ENCODE measurements at regions not wholly inside any gene's neighbourhood (a gene's known extent, or its start where the extent isn't known, plus 50 kb on each side); places are given as distances from the start of the nearest gene placed in this dataset.

DNA sequence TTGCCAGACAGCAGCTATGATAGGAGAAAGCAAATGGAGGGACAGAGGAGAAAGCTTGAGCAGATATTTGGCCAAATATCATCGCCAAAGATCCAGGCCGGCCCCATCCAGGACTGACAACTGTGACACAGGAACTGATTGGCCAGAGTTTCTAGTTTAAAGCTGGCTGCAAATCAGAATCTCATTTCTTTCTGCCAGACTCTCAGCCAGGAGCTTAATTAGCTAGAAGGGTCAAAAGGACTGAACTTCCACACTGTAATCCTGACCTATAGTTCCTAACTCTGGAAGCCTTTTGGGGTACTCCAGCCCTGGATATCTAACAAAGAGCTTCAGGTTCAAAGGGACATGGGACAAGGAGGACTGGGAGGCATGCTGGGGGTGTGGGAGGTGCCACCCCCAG, 106.7 kb upstream of the GNG12 start (continued):
- TF ChIP-seq, protein P1, sequence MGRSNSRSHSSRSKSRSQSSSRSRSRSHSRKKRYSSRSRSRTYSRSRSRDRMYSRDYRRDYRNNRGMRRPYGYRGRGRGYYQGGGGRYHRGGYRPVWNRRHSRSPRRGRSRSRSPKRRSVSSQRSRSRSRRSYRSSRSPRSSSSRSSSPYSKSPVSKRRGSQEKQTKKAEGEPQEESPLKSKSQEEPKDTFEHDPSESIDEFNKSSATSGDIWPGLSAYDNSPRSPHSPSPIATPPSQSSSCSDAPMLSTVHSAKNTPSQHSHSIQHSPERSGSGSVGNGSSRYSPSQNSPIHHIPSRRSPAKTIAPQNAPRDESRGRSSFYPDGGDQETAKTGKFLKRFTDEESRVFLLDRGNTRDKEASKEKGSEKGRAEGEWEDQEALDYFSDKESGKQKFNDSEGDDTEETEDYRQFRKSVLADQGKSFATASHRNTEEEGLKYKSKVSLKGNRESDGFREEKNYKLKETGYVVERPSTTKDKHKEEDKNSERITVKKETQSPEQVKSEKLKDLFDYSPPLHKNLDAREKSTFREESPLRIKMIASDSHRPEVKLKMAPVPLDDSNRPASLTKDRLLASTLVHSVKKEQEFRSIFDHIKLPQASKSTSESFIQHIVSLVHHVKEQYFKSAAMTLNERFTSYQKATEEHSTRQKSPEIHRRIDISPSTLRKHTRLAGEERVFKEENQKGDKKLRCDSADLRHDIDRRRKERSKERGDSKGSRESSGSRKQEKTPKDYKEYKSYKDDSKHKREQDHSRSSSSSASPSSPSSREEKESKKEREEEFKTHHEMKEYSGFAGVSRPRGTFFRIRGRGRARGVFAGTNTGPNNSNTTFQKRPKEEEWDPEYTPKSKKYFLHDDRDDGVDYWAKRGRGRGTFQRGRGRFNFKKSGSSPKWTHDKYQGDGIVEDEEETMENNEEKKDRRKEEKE (IDR thresholded peaks at IDR 0.05), result no peak
- TF ChIP-seq ZNF496 (CRISPR knock-in tag; IDR thresholded peaks at IDR 0.05; ENCODE audit: insufficient replicate concordance) (no peak), SNAI1 (CRISPR knock-in tag; IDR thresholded peaks at IDR 0.05; ENCODE audit: borderline replicate concordance) (no peak), POLR2A (IDR thresholded peaks at IDR 0.05; ENCODE audit: insufficient read depth in 1 of 2, low read depth in 2 of 2, low read length in 2 of 2) (no peak), MEF2D (CRISPR knock-in tag; IDR thresholded peaks at IDR 0.05) (no peak), THAP11 (CRISPR knock-in tag; IDR thresholded peaks at IDR 0.05) (no peak), IKZF1 (IDR thresholded peaks at IDR 0.05) (no peak)
- TF ChIP-seq, protein P2, sequence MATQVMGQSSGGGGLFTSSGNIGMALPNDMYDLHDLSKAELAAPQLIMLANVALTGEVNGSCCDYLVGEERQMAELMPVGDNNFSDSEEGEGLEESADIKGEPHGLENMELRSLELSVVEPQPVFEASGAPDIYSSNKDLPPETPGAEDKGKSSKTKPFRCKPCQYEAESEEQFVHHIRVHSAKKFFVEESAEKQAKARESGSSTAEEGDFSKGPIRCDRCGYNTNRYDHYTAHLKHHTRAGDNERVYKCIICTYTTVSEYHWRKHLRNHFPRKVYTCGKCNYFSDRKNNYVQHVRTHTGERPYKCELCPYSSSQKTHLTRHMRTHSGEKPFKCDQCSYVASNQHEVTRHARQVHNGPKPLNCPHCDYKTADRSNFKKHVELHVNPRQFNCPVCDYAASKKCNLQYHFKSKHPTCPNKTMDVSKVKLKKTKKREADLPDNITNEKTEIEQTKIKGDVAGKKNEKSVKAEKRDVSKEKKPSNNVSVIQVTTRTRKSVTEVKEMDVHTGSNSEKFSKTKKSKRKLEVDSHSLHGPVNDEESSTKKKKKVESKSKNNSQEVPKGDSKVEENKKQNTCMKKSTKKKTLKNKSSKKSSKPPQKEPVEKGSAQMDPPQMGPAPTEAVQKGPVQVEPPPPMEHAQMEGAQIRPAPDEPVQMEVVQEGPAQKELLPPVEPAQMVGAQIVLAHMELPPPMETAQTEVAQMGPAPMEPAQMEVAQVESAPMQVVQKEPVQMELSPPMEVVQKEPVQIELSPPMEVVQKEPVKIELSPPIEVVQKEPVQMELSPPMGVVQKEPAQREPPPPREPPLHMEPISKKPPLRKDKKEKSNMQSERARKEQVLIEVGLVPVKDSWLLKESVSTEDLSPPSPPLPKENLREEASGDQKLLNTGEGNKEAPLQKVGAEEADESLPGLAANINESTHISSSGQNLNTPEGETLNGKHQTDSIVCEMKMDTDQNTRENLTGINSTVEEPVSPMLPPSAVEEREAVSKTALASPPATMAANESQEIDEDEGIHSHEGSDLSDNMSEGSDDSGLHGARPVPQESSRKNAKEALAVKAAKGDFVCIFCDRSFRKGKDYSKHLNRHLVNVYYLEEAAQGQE (IDR thresholded peaks at IDR 0.05; ENCODE audit: borderline replicate concordance in 1 of 2, low read depth in 1 of 2, low read length in 2 of 2), result no peak
- TF ChIP-seq, protein P3, sequence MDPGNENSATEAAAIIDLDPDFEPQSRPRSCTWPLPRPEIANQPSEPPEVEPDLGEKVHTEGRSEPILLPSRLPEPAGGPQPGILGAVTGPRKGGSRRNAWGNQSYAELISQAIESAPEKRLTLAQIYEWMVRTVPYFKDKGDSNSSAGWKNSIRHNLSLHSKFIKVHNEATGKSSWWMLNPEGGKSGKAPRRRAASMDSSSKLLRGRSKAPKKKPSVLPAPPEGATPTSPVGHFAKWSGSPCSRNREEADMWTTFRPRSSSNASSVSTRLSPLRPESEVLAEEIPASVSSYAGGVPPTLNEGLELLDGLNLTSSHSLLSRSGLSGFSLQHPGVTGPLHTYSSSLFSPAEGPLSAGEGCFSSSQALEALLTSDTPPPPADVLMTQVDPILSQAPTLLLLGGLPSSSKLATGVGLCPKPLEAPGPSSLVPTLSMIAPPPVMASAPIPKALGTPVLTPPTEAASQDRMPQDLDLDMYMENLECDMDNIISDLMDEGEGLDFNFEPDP (CRISPR knock-in tag; conservative IDR thresholded peaks at IDR 0.05), result no peak
- TF ChIP-seq, protein P4, sequence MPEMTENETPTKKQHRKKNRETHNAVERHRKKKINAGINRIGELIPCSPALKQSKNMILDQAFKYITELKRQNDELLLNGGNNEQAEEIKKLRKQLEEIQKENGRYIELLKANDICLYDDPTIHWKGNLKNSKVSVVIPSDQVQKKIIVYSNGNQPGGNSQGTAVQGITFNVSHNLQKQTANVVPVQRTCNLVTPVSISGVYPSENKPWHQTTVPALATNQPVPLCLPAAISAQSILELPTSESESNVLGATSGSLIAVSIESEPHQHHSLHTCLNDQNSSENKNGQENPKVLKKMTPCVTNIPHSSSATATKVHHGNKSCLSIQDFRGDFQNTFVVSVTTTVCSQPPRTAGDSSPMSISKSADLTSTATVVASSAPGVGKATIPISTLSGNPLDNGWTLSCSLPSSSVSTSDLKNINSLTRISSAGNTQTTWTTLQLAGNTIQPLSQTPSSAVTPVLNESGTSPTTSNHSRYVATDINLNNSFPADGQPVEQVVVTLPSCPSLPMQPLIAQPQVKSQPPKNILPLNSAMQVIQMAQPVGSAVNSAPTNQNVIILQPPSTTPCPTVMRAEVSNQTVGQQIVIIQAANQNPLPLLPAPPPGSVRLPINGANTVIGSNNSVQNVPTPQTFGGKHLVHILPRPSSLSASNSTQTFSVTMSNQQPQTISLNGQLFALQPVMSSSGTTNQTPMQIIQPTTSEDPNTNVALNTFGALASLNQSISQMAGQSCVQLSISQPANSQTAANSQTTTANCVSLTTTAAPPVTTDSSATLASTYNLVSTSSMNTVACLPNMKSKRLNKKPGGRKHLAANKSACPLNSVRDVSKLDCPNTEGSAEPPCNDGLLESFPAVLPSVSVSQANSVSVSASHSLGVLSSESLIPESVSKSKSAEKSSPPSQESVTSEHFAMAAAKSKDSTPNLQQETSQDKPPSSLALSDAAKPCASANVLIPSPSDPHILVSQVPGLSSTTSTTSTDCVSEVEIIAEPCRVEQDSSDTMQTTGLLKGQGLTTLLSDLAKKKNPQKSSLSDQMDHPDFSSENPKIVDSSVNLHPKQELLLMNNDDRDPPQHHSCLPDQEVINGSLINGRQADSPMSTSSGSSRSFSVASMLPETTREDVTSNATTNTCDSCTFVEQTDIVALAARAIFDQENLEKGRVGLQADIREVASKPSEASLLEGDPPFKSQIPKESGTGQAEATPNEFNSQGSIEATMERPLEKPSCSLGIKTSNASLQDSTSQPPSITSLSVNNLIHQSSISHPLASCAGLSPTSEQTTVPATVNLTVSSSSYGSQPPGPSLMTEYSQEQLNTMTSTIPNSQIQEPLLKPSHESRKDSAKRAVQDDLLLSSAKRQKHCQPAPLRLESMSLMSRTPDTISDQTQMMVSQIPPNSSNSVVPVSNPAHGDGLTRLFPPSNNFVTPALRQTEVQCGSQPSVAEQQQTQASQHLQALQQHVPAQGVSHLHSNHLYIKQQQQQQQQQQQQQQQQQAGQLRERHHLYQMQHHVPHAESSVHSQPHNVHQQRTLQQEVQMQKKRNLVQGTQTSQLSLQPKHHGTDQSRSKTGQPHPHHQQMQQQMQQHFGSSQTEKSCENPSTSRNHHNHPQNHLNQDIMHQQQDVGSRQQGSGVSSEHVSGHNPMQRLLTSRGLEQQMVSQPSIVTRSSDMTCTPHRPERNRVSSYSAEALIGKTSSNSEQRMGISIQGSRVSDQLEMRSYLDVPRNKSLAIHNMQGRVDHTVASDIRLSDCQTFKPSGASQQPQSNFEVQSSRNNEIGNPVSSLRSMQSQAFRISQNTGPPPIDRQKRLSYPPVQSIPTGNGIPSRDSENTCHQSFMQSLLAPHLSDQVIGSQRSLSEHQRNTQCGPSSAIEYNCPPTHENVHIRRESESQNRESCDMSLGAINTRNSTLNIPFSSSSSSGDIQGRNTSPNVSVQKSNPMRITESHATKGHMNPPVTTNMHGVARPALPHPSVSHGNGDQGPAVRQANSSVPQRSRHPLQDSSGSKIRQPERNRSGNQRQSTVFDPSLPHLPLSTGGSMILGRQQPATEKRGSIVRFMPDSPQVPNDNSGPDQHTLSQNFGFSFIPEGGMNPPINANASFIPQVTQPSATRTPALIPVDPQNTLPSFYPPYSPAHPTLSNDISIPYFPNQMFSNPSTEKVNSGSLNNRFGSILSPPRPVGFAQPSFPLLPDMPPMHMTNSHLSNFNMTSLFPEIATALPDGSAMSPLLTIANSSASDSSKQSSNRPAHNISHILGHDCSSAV (CRISPR knock-in tag; IDR thresholded peaks at IDR 0.05; ENCODE audit: borderline replicate concordance), result no peak
- TF ChIP-seq, protein P5, sequence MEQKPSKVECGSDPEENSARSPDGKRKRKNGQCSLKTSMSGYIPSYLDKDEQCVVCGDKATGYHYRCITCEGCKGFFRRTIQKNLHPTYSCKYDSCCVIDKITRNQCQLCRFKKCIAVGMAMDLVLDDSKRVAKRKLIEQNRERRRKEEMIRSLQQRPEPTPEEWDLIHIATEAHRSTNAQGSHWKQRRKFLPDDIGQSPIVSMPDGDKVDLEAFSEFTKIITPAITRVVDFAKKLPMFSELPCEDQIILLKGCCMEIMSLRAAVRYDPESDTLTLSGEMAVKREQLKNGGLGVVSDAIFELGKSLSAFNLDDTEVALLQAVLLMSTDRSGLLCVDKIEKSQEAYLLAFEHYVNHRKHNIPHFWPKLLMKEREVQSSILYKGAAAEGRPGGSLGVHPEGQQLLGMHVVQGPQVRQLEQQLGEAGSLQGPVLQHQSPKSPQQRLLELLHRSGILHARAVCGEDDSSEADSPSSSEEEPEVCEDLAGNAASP (CRISPR knock-in tag; IDR thresholded peaks at IDR 0.05; ENCODE audit: borderline replicate concordance), result no peak
